HEK293 (cell line): ENCODE measurements at regions not wholly inside any gene's neighbourhood (a gene's known extent, or its start where the extent isn't known, plus 50 kb on each side); places are given as distances from the start of the nearest gene placed in this dataset.
"Not testable (repeated sequence)": the region's sequence is repeated elsewhere in the genome, so short reads cannot be mapped to it uniquely, and the experiment has no call there.

ENCODE experiments used
- CTCF ChIA-PET: fragments of 350-600 bp; formaldehyde crosslinking; extraction: SDS; loops from one replicate; lab custom pipeline; 2021; ENCODE audit warnings: antibody characterized with exemption; lab: Yijun Ruan, JAX
- POLR2A ChIA-PET: fragments of 300-600 bp; formaldehyde crosslinking; extraction: SDS; loops from one replicate; lab custom pipeline; 2020; ENCODE audit warnings: antibody characterized with exemption, inconsistent platforms; lab: Yijun Ruan, JAX
- H3K27ac ChIP-seq: fragments of 200-500 bp; sonication (Bioruptor generic); 2 replicates; pipeline ENCODE4 v1.5.1; 2014; ENCODE audit warnings: low read depth, low read length, control low read depth, inconsistent platforms; ENCODE audit errors: extremely low read depth
- H3K36me3 ChIP-seq, 2 experiments: fragments of 200-500 bp in 1 of 2; sonication (Bioruptor generic) in 1 of 2; 1 replicate in 1 of 2; 2 replicates in 1 of 2; pipeline ENCODE4 v1.5.1; 2014 to 2017; ENCODE audit warnings: inconsistent platforms in 2 of 2, low read length in 2 of 2; ENCODE audit not compliant: control insufficient read depth in 2 of 2, insufficient read depth in 1 of 2
- H3K4me1 ChIP-seq: fragments of 200-500 bp; sonication (Bioruptor generic); 2 replicates; pipeline ENCODE4 v1.5.1; 2014; ENCODE audit warnings: mild to moderate bottlenecking, low read length, inconsistent platforms; ENCODE audit not compliant: control insufficient read depth, insufficient read depth
- H3K4me3 ChIP-seq: 2 replicates; pipeline ENCODE4 v1.5.1; 2011; ENCODE audit warnings: low read depth, mild to moderate bottlenecking, control low read depth, low read length, moderate library complexity
- H3K9me3 ChIP-seq: fragments of 200-500 bp; sonication (Bioruptor generic); 2 replicates; pipeline ENCODE4 v1.5.1; 2014; ENCODE audit warnings: low read depth, low read length, inconsistent platforms; ENCODE audit not compliant: control insufficient read depth, insufficient read depth
- ZNF585B ChIP-seq: fragments of 450-650 bp; formaldehyde crosslinking; IDR thresholded peaks from 2 replicates; pipeline ENCODE4 v1.5.1; 2016; ENCODE audit warnings: missing biosample characterization, missing genetic modification characterization

DNA sequence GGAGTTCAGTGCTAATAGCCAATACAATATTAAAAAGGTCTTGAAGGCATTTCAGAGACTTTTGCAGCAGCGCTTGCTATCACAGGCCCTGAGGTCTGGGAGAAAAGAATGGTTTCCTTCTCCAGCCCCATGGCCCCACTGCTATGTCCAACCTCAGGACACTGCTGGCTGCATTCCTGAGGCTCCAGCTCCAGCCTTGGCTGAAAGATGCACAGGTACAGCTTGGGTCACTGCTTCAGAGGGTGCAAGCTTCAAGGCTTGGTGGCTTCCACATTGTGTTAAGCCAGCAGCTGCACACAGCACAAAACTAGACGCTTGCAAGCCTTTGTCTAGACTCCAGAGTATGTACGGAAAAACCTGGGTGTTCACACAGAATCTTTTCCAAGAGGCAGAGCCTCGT is 589.2 kb downstream of the CWH43 start:
- H3K27ac ChIP-seq, H3K36me3 ChIP-seq, POLR2A ChIA-PET, H3K4me3 ChIP-seq, H3K9me3 ChIP-seq, CTCF ChIA-PET, H3K4me1 ChIP-seq: not testable (repeated sequence)
- TF ChIP-seq ZNF585B (tag by site-specific recombination): peak; percentile 22; the same call in 1 of the 2 replicates
- TF ChIP-seq, all 188 proteins: peak for 1; not testable (repeated sequence) for 187

DNA sequence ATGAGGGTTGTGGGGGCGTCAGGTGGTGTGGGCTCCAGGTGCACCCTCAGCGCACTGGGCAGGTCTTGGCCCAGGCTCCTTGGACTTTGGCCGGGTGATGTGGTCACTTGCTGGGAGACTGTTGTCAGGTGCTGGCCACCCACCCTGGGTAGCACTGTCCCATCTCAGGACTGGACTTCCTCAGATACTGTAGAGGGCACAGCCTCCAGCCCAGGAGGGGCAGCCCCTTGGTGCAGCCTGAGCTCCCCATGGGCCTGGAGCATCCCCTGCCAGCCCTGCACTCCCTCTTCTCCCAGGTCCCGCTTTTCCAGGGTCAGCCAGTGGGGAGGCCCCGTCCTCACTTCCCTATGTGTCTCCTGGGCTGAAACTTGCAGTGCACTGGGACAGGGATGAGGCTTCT is 592.3 kb downstream of the CWH43 start:
- POLR2A ChIA-PET, H3K9me3 ChIP-seq, H3K27ac ChIP-seq, H3K36me3 ChIP-seq, H3K4me1 ChIP-seq, CTCF ChIA-PET, H3K4me3 ChIP-seq: not testable (repeated sequence)

DNA sequence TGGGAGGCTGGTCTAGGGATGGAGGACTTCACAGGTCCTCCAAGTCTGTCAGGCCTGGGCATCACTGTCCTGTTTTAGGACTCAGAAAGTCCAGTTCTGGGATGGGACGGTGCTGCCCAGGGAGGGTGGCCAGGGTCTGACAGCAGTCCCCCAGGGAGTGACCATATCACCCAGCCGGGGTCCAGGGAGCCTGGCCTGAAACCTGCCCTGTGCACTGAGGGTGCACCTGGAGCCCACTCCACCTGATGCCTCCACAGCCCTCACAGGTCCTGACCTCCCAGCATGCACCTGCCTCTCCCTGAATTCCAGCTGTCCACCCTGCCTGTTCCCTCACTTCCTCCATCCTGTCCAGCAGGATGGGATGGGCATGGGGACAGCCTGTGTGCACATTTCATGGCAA is 592.8 kb downstream of the CWH43 start:
- H3K4me3 ChIP-seq, H3K4me1 ChIP-seq, H3K36me3 ChIP-seq, CTCF ChIA-PET, POLR2A ChIA-PET, H3K27ac ChIP-seq, H3K9me3 ChIP-seq: not testable (repeated sequence)

DNA sequence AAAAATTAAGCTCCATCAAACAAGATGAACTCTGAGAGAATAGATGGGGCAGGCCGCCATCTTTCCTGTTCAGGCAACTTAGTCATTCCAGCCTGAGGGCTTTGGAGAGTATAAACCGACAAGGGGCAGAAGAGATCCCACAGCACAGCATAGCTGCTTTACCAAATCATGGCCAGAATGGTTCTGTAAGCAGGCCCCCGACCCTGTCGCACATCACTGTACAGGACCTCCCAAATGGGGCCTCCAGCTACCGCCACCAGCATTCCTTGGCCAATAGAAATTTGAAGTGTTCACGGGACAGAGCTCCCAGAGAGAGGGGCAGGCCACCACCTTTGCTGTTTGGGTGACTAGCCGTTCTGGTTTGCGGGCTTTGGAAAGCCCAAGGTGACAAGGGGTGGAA is 594.1 kb downstream of the CWH43 start:
- CTCF ChIA-PET, H3K4me1 ChIP-seq, H3K27ac ChIP-seq, H3K9me3 ChIP-seq, POLR2A ChIA-PET, H3K4me3 ChIP-seq, H3K36me3 ChIP-seq: not testable (repeated sequence)

DNA sequence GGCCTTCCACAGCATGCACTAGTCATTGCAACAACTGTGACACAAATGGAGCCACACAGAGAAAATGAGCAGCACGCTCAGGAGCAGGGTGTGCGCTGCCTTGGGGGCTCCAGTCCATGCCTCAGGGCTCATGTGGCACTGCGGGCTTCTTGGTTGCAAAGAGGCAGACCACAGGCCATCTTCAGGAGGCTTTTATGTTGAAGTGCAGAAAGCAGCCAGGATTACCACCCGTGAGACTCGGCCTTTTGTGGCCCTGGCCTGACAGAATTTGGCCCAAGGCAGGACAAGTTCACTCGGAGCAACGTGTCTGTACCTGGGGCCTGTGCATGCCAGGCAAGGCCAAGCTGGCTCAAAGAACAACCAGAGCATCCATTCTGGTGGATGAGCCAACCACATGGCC is 602.3 kb downstream of the CWH43 start:
- CTCF ChIA-PET, POLR2A ChIA-PET: not testable (repeated sequence)

DNA sequence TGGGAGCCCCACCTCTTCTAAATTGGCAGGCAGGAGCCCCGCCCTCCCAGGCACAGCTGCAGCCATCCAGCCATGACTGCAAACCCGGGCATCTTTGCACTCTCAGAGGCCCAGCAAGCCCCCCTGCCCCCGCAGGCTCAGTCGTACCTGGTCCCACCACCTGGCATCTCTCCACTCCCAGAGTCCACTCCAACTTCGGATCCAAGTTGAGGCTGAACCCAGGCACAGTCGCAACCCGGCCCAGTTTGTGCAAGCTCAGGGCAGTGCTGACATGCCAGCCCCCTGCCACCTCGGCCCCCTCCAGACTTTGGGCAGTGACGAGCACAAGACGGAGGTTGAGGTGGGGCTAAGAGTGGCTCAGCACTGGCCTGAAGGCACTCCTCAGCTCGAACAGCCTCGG is 632.4 kb downstream of the CWH43 start:
- POLR2A ChIA-PET: not testable (repeated sequence)

More for the DNA sequence above, 602.3 kb downstream of the CWH43 start:
- not testable (repeated sequence) for H3K9me3 ChIP-seq, H3K4me3 ChIP-seq, H3K36me3 ChIP-seq, H3K27ac ChIP-seq, H3K4me1 ChIP-seq

DNA sequence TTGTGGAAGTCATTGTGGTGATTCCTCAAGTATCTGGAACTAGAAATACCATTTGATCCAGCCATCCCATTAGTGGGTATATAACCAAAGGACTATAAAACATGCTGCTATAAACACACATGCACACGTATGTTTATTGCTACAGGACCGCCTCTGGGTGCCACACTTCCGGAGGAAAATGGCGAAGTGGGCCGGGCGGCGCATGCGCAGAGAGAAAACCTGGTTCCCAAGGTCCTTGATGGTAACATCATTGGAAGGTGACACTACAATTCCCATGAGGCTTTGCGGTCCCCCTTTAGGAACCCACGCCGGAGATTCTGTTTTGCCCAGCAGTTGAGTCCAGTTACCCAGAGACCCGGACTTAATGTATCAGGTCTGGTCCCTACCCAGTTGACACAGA is 640.4 kb downstream of the CWH43 start:
- H3K36me3 ChIP-seq, CTCF ChIA-PET, POLR2A ChIA-PET, H3K4me1 ChIP-seq, H3K9me3 ChIP-seq, H3K27ac ChIP-seq, H3K4me3 ChIP-seq: not testable (repeated sequence)

More for the DNA sequence above, 632.4 kb downstream of the CWH43 start:
- CTCF ChIA-PET, H3K27ac ChIP-seq, H3K36me3 ChIP-seq, H3K9me3 ChIP-seq, H3K4me1 ChIP-seq, H3K4me3 ChIP-seq: not testable (repeated sequence)
